Gastrocnemius medialis (tissue), 4 donors: ENCODE measurements at regions not wholly inside any gene's neighbourhood (a gene's known extent, or its start where the extent isn't known, plus 50 kb on each side); places are given as distances from the start of the nearest gene placed in this dataset.

Experiments
- ATAC-seq, 2 donors: fragments of 150-250 bp; one replicate each; pipeline ENCODE4 v1.9.1; 2016
- DNase-seq, 2 donors: peaks; one replicate each; pipeline ENCODE4 v3.0.0-alpha.2; 2019
- H3K27ac ChIP-seq, 4 donors: fragments of 200-600 bp; sonication (generic); 1 replicate in 1 of 4; 2 replicates in 3 of 4; pipeline ENCODE4 v1.5.1; 2016 to 2018; ENCODE audit warnings: mild to moderate bottlenecking in 2 of 4, moderate library complexity in 1 of 4
- H3K27me3 ChIP-seq, 3 donors: fragments of 200-600 bp; sonication (generic) in 2 of 3; 1 replicate in 1 of 3; 2 replicates in 2 of 3; pipeline versions ENCODE4 v1.5.1 to v1.6.0; 2016 to 2019; ENCODE audit warnings: mild to moderate bottlenecking in 1 of 3, moderate library complexity in 1 of 3
- H3K36me3 ChIP-seq, 2 donors: fragments of 200-600 bp; sonication (generic) in 1 of 2; one replicate each; pipeline ENCODE4 v1.5.1; 2017 to 2018
- H3K4me1 ChIP-seq, 2 donors: fragments of 200-600 bp; sonication (generic) in 1 of 2; one replicate each; pipeline ENCODE4 v1.5.1; 2016 to 2017; ENCODE audit warnings: mild to moderate bottlenecking in 2 of 2
- H3K4me3 ChIP-seq, 4 donors: fragments of 200-600 bp; sonication (generic) in 3 of 4; 1 replicate in 1 of 4; 2 replicates in 3 of 4; pipeline ENCODE4 v1.5.1; 2016 to 2019; ENCODE audit warnings: mild to moderate bottlenecking in 2 of 4
- H3K9me3 ChIP-seq, 3 donors: fragments of 200-600 bp; sonication (generic) in 2 of 3; 1 replicate in 1 of 3; 2 replicates in 2 of 3; pipeline ENCODE4 v1.5.1; 2016 to 2019
- POLR2A ChIP-seq, 2 donors: fragments of 450-650 bp; IDR thresholded peaks; one replicate each; pipeline ENCODE4 v1.6.1; 2017; ENCODE audit warnings: antibody characterized with exemption in 2 of 2, mild to moderate bottlenecking in 2 of 2, moderate library complexity in 2 of 2
- in situ Hi-C, 4 donors: fragments of 200-750 bp; cut with MboI; loops; one replicate each; pipeline versions ENCODE4 v1.15.0 to v1.8.0; 2017; ENCODE audit warnings: low sequenced_read_pairs in 4 of 4
- intact Hi-C: fragments of 100-400 bp; cut with DNase I; formaldehyde crosslinking; loops from one replicate; pipeline ENCODE4 v1.15.1; 2023; ENCODE audit warnings: low total_unique reads
- TF ChIP-seq, protein P1 (sequence below), 5 experiments: fragments of 450-650 bp in 3 of 5; fragments of 200-600 bp in 2 of 5; sonication (generic) in 2 of 5; IDR thresholded peaks in 4 of 5; conservative IDR thresholded peaks in 1 of 5; 1 replicate in 4 of 5; 2 replicates in 1 of 5; pipeline ENCODE4 v1.5.1; 2016 to 2019; ENCODE audit warnings: antibody characterized with exemption in 5 of 5, mild to moderate bottlenecking in 3 of 5, moderate library complexity in 3 of 5

DNA sequence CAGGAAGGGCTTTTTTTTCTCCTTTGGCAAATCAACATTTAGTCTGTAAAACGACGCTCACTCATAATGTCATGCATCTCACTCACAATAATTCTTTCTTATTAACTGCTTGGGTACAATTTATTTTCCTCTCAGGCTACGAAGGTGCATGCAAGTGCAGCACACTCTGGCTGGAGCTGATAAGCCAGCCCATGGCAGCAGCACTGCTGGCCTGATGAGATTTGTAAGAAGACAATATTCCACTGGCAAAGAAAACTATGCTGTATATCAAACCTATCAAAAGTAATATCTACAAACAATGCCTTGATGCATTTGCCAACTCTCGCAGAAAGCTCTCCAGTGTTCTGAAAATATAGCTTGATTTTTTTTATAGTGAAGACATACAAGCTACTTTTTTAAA lies 170.0 kb upstream of the PHF14 start:
- ATAC-seq = no peak
- Histone ChIP-seq H3K36me3 (no peaks in the 10 kb centered on the region), H3K27me3 (no peaks in the 10 kb centered on the region), H3K27ac (no peak overlapping the region), H3K4me1 (no peaks in the 10 kb centered on the region), H3K4me3 (no peak overlapping the region), H3K9me3 (no peaks in the 10 kb centered on the region)
- no peak for DNase-seq
- in situ Hi-C loops (no loop called here), intact Hi-C loops (no loop called here)
- no peak for TF ChIP-seq POLR2A (IDR thresholded peaks at IDR 0.05)
- TF ChIP-seq, protein P1, sequence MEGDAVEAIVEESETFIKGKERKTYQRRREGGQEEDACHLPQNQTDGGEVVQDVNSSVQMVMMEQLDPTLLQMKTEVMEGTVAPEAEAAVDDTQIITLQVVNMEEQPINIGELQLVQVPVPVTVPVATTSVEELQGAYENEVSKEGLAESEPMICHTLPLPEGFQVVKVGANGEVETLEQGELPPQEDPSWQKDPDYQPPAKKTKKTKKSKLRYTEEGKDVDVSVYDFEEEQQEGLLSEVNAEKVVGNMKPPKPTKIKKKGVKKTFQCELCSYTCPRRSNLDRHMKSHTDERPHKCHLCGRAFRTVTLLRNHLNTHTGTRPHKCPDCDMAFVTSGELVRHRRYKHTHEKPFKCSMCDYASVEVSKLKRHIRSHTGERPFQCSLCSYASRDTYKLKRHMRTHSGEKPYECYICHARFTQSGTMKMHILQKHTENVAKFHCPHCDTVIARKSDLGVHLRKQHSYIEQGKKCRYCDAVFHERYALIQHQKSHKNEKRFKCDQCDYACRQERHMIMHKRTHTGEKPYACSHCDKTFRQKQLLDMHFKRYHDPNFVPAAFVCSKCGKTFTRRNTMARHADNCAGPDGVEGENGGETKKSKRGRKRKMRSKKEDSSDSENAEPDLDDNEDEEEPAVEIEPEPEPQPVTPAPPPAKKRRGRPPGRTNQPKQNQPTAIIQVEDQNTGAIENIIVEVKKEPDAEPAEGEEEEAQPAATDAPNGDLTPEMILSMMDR (IDR thresholded peaks at IDR 0.05 in 4 of 5, conservative IDR thresholded peaks at IDR 0.05 in 1 of 5) = no peak

DNA sequence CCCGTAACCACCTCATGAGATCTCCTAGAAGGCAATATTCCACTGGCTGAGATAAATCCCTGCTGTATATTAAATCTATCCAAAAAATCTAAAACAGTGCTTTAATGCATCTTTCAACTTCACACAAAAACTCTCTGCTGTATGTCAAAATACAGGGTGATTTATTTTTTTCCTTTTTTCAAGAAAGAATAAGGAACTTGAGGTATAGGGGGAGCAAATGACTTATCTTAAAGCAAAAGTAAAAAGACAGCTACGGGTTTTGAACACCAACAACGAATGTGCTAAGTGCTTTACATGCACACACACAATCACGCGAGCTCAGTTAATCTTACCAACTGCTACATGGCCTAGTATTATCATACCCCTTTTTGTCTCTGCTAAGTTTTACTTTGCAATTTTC lies 168.9 kb upstream of the PHF14 start:
- ATAC-seq (no peak), DNase-seq (no peak)
- TF ChIP-seq, protein P1 (IDR thresholded peaks at IDR 0.05 in 4 of 5, conservative IDR thresholded peaks at IDR 0.05 in 1 of 5) = no peak
- in situ Hi-C loops (no loop called here), intact Hi-C loops (no loop called here)
- Histone ChIP-seq H3K27ac (no peak overlapping the region), H3K9me3 (no peaks in the 10 kb centered on the region), H3K36me3 (no peaks in the 10 kb centered on the region), H3K4me1 (no peaks in the 10 kb centered on the region), H3K27me3 (no peaks in the 10 kb centered on the region), H3K4me3 (no peak overlapping the region)

DNA sequence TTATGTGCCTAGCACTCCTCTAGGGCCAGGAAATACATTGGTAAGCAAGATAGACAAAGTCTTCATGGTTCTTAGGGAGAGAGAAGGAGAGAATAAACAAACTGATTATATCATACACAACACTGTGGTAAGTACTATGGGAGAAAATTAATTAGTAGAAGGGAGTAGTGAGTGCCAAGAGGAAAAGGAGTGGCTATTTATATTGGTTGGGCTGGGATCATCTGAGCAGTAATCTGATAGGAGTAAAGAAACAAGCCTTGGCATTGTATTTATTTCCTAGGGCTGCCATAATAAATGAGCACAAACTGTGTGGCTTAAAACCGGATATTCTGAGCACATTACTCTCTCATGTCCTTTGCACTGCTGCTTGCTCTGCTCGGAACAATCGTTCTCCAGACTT lies 158.1 kb upstream of the PHF14 start:
- H3K9me3 ChIP-seq = no peaks in the 10 kb centered on the region
- no peaks in the 10 kb centered on the region for H3K36me3 ChIP-seq
- no peaks in the 10 kb centered on the region for H3K27me3 ChIP-seq
- no peaks in the 10 kb centered on the region for H3K4me1 ChIP-seq
- H3K27ac ChIP-seq = no peak overlapping the region
- in situ Hi-C loops = no loop called here
- no peak overlapping the region for H3K4me3 ChIP-seq
- no peak for DNase-seq
- ATAC-seq = no peak
- intact Hi-C loops = no loop called here
- no peak for TF ChIP-seq POLR2A (IDR thresholded peaks at IDR 0.05)
- TF ChIP-seq, protein P1 (IDR thresholded peaks at IDR 0.05 in 4 of 5, conservative IDR thresholded peaks at IDR 0.05 in 1 of 5) = no peak

DNA sequence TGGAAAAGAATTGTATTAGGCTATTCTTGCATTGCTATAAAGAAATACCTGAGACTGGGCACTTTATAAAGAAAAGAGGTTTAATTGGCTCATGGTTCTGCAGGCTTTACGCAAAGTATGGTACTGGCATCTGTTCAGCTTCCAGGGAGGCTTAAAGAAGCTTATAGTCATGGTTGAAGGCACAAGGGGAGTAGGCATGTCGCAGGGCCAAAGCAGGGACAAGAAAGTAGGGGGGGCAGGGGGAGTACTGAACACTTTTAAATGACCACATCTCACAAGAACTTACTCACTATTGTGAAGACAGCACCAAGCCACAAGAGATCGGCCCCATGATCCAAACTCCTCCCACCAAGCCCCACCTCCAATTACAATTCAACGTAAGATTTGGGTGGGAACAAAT lies 152.5 kb upstream of the PHF14 start:
- TF ChIP-seq, protein P1 (IDR thresholded peaks at IDR 0.05 in 4 of 5, conservative IDR thresholded peaks at IDR 0.05 in 1 of 5) = no peak
- TF ChIP-seq POLR2A (IDR thresholded peaks at IDR 0.05) = no peak
- H3K27me3 ChIP-seq = no peaks in the 10 kb centered on the region
- intact Hi-C loops (no loop called here), in situ Hi-C loops (no loop called here)
- no peak overlapping the region for H3K27ac ChIP-seq
- ATAC-seq (no peak), DNase-seq (no peak)
- H3K4me3 ChIP-seq = no peak overlapping the region
- no peaks in the 10 kb centered on the region for H3K9me3 ChIP-seq
- H3K4me1 ChIP-seq = no peaks in the 10 kb centered on the region
- no peaks in the 10 kb centered on the region for H3K36me3 ChIP-seq

DNA sequence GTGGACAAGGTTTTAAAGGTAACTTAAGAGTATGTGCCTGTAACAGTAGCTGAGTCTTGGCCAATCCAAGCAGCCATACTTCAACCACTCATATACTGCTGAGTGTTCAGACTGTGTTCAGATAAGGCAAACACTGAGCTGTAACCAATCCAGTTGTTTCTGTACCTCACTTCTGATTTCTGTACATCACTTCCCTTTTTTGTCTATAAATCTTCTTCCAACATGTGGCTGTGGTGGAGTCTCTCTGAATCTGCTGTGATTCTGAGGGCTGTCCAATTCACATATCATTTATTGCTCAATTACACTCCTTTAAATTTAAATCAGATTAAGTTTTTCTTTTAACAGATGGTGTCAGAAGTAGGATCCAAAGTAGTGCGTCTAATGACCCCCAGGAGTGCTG lies 149.5 kb upstream of the PHF14 start:
- Histone ChIP-seq H3K9me3 (no peaks in the 10 kb centered on the region), H3K27ac (no peak overlapping the region), H3K4me1 (no peaks in the 10 kb centered on the region), H3K4me3 (no peak overlapping the region), H3K27me3 (no peaks in the 10 kb centered on the region), H3K36me3 (no peaks in the 10 kb centered on the region)
- no peak for DNase-seq
- no peak for ATAC-seq
- TF ChIP-seq, protein P1 (IDR thresholded peaks at IDR 0.05 in 4 of 5, conservative IDR thresholded peaks at IDR 0.05 in 1 of 5) = no peak
- TF ChIP-seq POLR2A (IDR thresholded peaks at IDR 0.05) = no peak
- in situ Hi-C loops (no loop called here), intact Hi-C loops (no loop called here)
